Left cardiac atrium (tissue), 4 donors: ENCODE measurements at regions not wholly inside any gene's neighbourhood (a gene's known extent, or its start where the extent isn't known, plus 50 kb on each side); places are given as distances from the start of the nearest gene placed in this dataset.

ENCODE experiments used
- ATAC-seq, 2 donors: fragments of 200-7000 bp; cut with Tn5 transposase; one replicate each; pipeline ENCODE4 v1.9.1; 2020; ENCODE audit warnings: mild to moderate bottlenecking in 2 of 2, moderate library complexity in 2 of 2
- DNase-seq: peaks from one replicate; pipeline ENCODE4 v3.0.0-alpha.2; 2020
- intact Hi-C, 2 donors: fragments of 100-400 bp; cut with DNase I; formaldehyde crosslinking; loops; one replicate each; pipeline versions ENCODE4 v1.14.1 to v1.15.1; 2022 to 2023
- donor health status: DM: no; HTN: yes; CAD: no.
- donor health status: DM: no; HTN: yes; CAD: no; lungs with severe emphysema.
- donor health status: DM: yes; HTN: yes; CAD: no.
- donor health status: Dilated cardiomyopathy.

GRCh38 chr10:44326474-44327030 is 58.3 kb downstream of the CXCL12 start:
- no peak for DNase-seq
- intact Hi-C loops, result no loop called here
- ATAC-seq, result no peak

GRCh38 chr10:44325596-44326307 is 59.1 kb downstream of the CXCL12 start:
- intact Hi-C loops, result no loop called here
- DNase-seq, result no peak
- no peak for ATAC-seq

- intact Hi-C loops, result no loop called here
- ATAC-seq, result no peak
- no peak for DNase-seq
These were observed 59.7 kb downstream of the CXCL12 start for GRCh38 chr10:44325157-44325556.

- intact Hi-C loops, result no loop called here
- ATAC-seq, result no peak
- DNase-seq, result no peak
These were observed 61.1 kb downstream of the CXCL12 start for GRCh38 chr10:44323838-44324237.

GRCh38 chr10:44322137-44322536 is 62.8 kb downstream of the CXCL12 start:
- ATAC-seq (no peak), DNase-seq (no peak)
- intact Hi-C loops, result no loop called here

- ATAC-seq (no peak), DNase-seq (no peak)
- intact Hi-C loops, result no loop called here
These were observed 64.1 kb downstream of the CXCL12 start for GRCh38 chr10:44320756-44321155.

GRCh38 chr10:44317856-44318255 is 67.0 kb downstream of the CXCL12 start:
- ATAC-seq (no peak), DNase-seq (no peak)
- intact Hi-C loops, result loop anchor here in 1 of 2 donors (10.0 kb wide), 1 partner anchor 633 kb away; no protein-coding TSS in a partner anchor

- ATAC-seq (no peak), DNase-seq (no peak)
- intact Hi-C loops, result loop anchor here in 1 of 2 donors (10.0 kb wide), 1 partner anchor 632 kb away; no protein-coding TSS in a partner anchor
These were observed 68.0 kb downstream of the CXCL12 start for GRCh38 chr10:44316922-44317215.

- intact Hi-C loops, result loop anchor here in 1 of 2 donors (10.0 kb wide), 1 partner anchor 632 kb away; no protein-coding TSS in a partner anchor
- ATAC-seq (peak in 1 of 2 donors; percentile 38), DNase-seq (no peak)
These were observed 68.5 kb downstream of the CXCL12 start for GRCh38 chr10:44316187-44316921.

GRCh38 chr10:44314802-44315460 is 70.0 kb downstream of the CXCL12 start:
- ATAC-seq (no peak), DNase-seq (no peak)
- intact Hi-C loops, result loop anchor here (5.0 to 10.0 kb wide), 3 partner anchors 67 to 643 kb away; no protein-coding TSS in a partner anchor

- intact Hi-C loops, result loop anchor here (5.0 to 10.0 kb wide), 3 partner anchors 69 to 641 kb away; no protein-coding TSS in a partner anchor
- no peak for ATAC-seq
These were observed 71.1 kb downstream of the CXCL12 start for GRCh38 chr10:44313761-44314165.

GRCh38 chr10:44312401-44312800 is 72.5 kb downstream of the CXCL12 start:
- intact Hi-C loops, result loop anchor here (5.0 to 10.0 kb wide), 3 partner anchors 70 to 640 kb away; no protein-coding TSS in a partner anchor
- DNase-seq, result no peak
- no peak for ATAC-seq

More at GRCh38 chr10:44313761-44314165, 71.1 kb downstream of the CXCL12 start:
- no peak for DNase-seq

GRCh38 chr10:44311563-44312051 is 73.3 kb downstream of the CXCL12 start:
- ATAC-seq, result no peak
- intact Hi-C loops, result loop anchor here (2.0 to 10.0 kb wide), 4 partner anchors 71 to 639 kb away; no protein-coding TSS in a partner anchor
- no peak for DNase-seq

- ATAC-seq (peak; percentile 99), DNase-seq (peak; percentile 90)
- intact Hi-C loops, result loop anchor here (2.0 to 10.0 kb wide), 4 partner anchors 71 to 639 kb away; no protein-coding TSS in a partner anchor
These were observed 73.9 kb downstream of the CXCL12 start for GRCh38 chr10:44310762-44311562.

- intact Hi-C loops, result loop anchor here (2.0 to 10.0 kb wide), 5 partner anchors 72 to 638 kb away; no protein-coding TSS in a partner anchor
- DNase-seq (no peak), ATAC-seq (no peak)
These were observed 74.7 kb downstream of the CXCL12 start for GRCh38 chr10:44309939-44310761.

- ATAC-seq, result no peak
These were observed 75.5 kb downstream of the CXCL12 start for GRCh38 chr10:44309361-44309760.

GRCh38 chr10:44308935-44309334 is 76.0 kb downstream of the CXCL12 start:
- intact Hi-C loops, result loop anchor here in 1 of 2 donors (10.0 kb wide), 1 partner anchor 556 kb away; no protein-coding TSS in a partner anchor
- ATAC-seq (no peak), DNase-seq (no peak)

More at GRCh38 chr10:44309361-44309760, 75.5 kb downstream of the CXCL12 start:
- intact Hi-C loops, result loop anchor here in 1 of 2 donors (10.0 kb wide), 1 partner anchor 555 kb away; no protein-coding TSS in a partner anchor
- no peak for DNase-seq
